Dendritic cell treated with granulocyte-macrophage colony-stimulating factor and Interleukin-4, amounts not matched to agents 40 ng/mL and 50 ng/mL, for 4 days (primary cell): ENCODE measurements at regions not wholly inside any gene's neighbourhood (a gene's known extent, or its start where the extent isn't known, plus 50 kb on each side); places are given as distances from the start of the nearest gene placed in this dataset.

Experiments used
- H3K27ac Mint-ChIP-seq: one replicate; pipeline ENCODE4 v1.8.0; 2022; ENCODE audit warnings: mild to moderate bottlenecking, mixed read lengths
- H3K27me3 Mint-ChIP-seq: one replicate; pipeline ENCODE4 v1.8.0; 2022; ENCODE audit warnings: mild to moderate bottlenecking, mixed read lengths
- H3K36me3 Mint-ChIP-seq: one replicate; pipeline ENCODE4 v1.8.0; 2022; ENCODE audit warnings: low read depth, mixed read lengths
- H3K4me1 Mint-ChIP-seq: one replicate; pipeline ENCODE4 v1.8.0; 2022; ENCODE audit warnings: low read depth, mixed read lengths
- H3K4me3 Mint-ChIP-seq: one replicate; pipeline ENCODE4 v1.8.0; 2022; ENCODE audit warnings: mild to moderate bottlenecking, moderate library complexity, mixed read lengths
- H3K9me3 Mint-ChIP-seq: one replicate; pipeline ENCODE4 v1.8.0; 2022; ENCODE audit warnings: mixed read lengths
- intact Hi-C: fragments of 100-400 bp; cut with micrococcal nuclease; formaldehyde crosslinking; loops from one replicate; pipeline ENCODE4 v1.15.0; 2022

DNA sequence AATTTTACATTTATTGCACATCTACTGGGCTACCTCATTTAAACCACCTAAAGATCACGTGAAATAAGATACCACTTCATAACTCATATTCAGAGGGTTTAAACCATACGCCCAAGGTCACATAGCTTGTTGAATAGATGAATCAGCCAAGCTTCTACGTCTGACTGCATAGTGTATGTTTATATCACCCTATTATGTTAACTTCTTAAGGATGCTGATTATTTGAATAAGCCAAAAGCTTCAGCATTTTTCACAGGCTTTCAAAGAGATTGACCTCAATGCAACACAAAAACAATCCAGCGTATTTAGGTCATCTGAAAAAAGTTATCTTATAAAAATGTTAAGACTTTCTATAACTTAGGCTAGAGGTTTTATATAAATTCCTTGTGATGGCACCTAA, 373.8 kb downstream of the TGFB2 start:
- Mint-ChIP-seq H3K4me3 (no peak overlapping the region), H3K27me3 (no peaks in the 10 kb centered on the region), H3K9me3 (peaks cover 12% of the 10 kb centered on the region), H3K36me3 (no peaks in the 10 kb centered on the region), H3K4me1 (no peaks in the 10 kb centered on the region), H3K27ac (no peak overlapping the region)
- intact Hi-C loops, result no loop called here

DNA sequence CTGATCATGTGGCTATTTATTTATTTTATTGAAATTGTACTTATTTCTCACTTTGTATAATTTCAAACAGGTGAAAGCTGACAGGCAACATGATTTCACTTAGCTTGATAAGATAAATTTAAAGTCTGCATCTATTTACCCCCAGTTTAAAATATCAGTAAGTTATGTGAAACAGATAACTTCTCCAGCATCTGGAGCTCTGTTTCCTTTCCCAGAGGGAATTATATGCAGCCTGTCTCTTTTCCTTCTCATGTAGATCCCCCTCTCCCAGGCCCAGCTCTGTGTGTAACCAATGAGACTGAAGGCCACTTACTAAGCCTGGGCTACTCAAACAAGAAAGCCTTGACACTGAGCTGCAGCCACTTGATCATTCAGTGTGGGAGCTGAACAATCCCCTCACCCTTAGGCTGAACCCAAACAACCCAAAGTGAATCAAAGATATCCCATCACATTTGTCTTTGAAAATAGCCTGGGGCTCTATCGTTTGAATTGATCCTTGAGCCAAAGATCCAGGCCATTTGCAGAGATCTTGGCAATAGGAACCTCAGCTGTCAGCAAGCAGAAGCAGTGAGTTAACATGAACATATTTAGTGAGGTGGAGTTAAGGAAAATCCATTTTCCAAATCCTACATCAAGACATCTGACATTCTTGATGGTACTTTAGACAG, 383.9 kb downstream of the TGFB2 start:
- H3K4me1 Mint-ChIP-seq, result no peaks in the 10 kb centered on the region

DNA sequence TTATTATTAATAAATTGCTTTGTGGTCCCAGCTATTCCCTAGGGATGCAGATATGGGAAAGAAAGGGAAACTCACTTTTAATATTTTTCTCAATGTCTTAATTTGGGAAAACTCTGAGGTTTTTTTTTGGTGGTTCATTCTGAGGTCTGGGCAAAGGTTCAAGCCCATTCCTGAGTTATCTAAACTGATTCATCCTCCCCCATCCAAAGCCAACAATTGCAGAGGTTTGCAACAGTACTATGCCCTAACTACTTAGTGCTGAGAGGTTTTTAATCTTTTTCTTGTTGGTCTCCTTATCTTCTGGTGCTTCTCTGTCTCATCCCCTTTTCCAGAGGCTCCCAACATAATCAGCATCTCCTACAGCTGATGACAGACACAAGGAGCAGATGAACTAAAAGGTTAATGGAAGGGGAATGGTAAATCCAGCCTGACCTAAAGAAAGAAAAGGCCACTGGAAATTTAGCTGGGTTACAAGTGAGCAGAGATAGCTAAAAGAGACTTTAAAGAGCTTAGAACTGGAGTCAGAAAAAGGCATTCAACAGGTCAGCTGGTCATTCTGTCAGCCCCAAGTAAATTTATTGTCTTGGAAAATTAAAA, 390.4 kb downstream of the TGFB2 start:
- peaks cover 15% of the 10 kb centered on the region for H3K9me3 Mint-ChIP-seq
- no peaks in the 10 kb centered on the region for H3K36me3 Mint-ChIP-seq
- intact Hi-C loops, result no loop called here
- no peaks in the 10 kb centered on the region for H3K4me1 Mint-ChIP-seq
- no peak overlapping the region for H3K4me3 Mint-ChIP-seq
- H3K27ac Mint-ChIP-seq, result no peak overlapping the region
- no peaks in the 10 kb centered on the region for H3K27me3 Mint-ChIP-seq

More for the DNA sequence above, 383.9 kb downstream of the TGFB2 start:
- intact Hi-C loops, result no loop called here
- Mint-ChIP-seq H3K4me3 (no peak overlapping the region), H3K9me3 (peaks cover 15% of the 10 kb centered on the region), H3K27ac (no peak overlapping the region), H3K27me3 (no peaks in the 10 kb centered on the region), H3K36me3 (no peaks in the 10 kb centered on the region)

DNA sequence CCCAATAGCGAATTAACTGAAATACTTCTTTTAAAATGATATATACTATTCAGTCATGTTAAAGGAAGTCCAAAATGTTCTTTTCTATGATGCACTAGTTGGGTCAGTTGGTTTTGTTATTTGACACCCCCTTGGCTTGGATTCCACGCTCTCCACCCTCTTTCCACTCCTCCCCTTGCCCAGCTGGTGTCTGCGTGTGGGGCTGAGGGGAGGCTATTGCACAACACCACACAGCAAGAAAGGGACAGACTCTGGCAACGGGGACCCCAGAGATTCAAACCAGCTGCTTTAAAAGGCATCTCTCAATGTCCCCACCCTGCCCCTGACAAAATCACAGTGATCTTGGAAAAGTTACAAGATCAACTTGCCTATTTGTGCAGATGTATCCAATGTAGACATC, 394.3 kb downstream of the TGFB2 start:
- H3K36me3 Mint-ChIP-seq, result no peaks in the 10 kb centered on the region
- H3K27me3 Mint-ChIP-seq, result no peaks in the 10 kb centered on the region
- H3K4me1 Mint-ChIP-seq, result no peaks in the 10 kb centered on the region
- no peak overlapping the region for H3K27ac Mint-ChIP-seq
- H3K4me3 Mint-ChIP-seq, result no peak overlapping the region
- intact Hi-C loops, result no loop called here
- H3K9me3 Mint-ChIP-seq, result peaks cover 11% of the 10 kb centered on the region

DNA sequence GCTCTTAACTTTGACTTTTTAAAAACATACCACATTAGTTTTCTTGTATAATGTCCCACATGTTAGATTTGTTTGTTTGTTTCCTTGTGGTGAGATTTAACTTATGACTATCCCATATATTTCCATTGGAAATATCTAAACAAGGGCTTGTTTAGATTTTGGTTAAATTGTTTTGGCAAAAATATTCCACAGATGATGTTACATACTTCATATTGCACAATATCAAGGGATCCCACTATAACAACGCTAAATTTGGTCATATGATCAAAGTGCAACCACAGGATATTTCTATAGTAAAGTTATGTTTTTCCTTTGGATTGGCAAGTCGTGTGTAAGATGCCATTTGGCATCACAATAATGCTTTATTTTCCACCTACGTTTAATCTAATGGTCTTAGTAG, 396.7 kb downstream of the TGFB2 start:
- Mint-ChIP-seq H3K27ac (no peak overlapping the region), H3K4me1 (no peaks in the 10 kb centered on the region), H3K27me3 (no peaks in the 10 kb centered on the region), H3K9me3 (peaks cover 36% of the 10 kb centered on the region), H3K4me3 (no peak overlapping the region), H3K36me3 (no peaks in the 10 kb centered on the region)
- intact Hi-C loops, result no loop called here

DNA sequence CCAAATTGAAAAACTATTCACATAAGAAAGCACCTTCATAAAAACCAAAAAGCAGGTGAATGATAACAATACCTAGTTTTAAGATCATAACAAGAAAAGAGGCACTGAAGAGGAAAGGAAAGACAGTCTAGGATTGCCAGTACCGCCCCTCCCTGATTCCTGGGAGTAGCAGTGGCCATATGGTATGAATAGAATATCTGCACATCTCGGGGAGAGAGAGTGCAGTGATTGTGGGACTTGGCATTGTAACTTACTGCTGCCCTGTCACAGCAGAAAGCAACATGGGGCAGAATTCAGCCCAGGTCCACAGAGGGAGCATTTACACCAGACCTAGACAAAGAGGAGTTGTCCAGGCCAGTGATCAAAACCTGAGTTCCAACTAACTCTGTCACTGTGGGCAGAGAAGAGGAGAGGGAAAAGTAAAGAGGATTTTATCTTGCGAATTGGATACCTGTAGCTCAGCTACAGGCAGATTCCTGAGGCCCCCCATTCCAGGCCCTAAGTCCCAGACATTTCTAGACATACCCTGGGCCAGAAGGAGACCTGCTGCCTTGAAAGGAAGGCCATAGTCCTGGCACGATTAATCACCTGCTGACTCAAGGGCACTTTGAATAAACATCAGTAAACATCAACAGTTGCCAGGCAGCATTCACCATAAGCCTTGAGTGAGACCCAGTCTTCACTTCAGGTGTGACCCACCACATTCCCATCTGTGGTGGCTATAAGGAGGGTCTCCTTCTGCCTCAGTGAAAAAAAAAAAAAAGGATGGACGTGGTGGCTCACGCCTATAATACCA, 397.5 kb downstream of the TGFB2 start:
- H3K27me3 Mint-ChIP-seq, result no peaks in the 10 kb centered on the region
- H3K27ac Mint-ChIP-seq, result no peak overlapping the region
- H3K4me1 Mint-ChIP-seq, result no peaks in the 10 kb centered on the region
- intact Hi-C loops, result no loop called here
- no peak overlapping the region for H3K4me3 Mint-ChIP-seq
- no peaks in the 10 kb centered on the region for H3K36me3 Mint-ChIP-seq
- peaks cover 42% of the 10 kb centered on the region for H3K9me3 Mint-ChIP-seq

DNA sequence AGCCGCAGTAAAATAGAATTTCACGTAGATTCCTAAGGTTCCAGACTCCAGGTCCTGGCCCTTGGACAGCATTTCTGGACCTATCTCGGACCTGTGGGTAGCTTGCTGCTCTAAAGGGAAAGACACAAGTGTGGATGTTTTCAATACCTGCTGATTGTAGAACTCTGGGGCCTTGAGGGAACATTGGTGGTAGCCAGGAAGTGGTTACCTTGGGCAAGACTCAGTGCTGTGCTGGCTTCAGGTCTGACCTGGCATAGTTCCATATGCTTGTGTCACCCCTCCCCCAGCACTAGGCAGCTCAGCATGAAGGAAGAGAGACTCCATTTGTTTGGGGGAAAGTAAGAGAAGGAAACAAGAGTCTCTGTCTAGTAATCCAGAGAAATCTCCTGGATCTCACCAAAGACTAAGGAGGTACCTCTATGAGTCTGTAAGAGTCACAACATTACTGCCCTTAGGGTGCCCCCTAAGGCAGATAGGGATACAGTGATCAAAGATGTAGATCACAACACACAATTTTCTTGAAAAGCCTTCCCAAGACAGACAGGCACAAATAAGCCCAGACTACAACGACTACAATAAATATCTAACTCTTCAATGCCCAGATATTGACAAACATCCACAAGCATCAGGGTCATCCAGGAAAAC, 398.8 kb downstream of the TGFB2 start:
- H3K9me3 Mint-ChIP-seq, result peaks cover 42% of the 10 kb centered on the region
- H3K4me3 Mint-ChIP-seq, result no peak overlapping the region
- no peak overlapping the region for H3K27ac Mint-ChIP-seq
- intact Hi-C loops, result no loop called here
- H3K27me3 Mint-ChIP-seq, result no peaks in the 10 kb centered on the region
- no peaks in the 10 kb centered on the region for H3K36me3 Mint-ChIP-seq
- no peaks in the 10 kb centered on the region for H3K4me1 Mint-ChIP-seq

DNA sequence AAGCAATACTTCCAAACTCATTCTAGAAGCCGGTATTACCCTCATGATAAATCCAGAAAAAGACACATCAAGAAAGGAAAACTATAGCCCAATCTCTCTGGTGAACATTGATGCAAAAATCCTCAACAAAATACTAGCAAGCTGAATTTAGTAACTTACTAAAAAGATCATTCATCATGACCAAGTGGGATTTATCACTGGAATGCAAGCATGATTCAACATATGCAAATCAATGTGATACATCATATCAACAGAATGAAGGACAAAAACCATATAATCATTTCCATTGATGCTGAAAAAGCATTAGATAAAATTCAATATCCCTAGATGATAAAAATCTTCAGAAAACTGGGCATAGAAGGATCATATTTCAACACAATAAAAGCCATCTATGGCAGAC, 402.9 kb downstream of the TGFB2 start:
- no peaks in the 10 kb centered on the region for H3K27me3 Mint-ChIP-seq
- no peaks in the 10 kb centered on the region for H3K36me3 Mint-ChIP-seq
- peaks cover 42% of the 10 kb centered on the region for H3K9me3 Mint-ChIP-seq
- intact Hi-C loops, result no loop called here
- H3K4me1 Mint-ChIP-seq, result no peaks in the 10 kb centered on the region
- no peak overlapping the region for H3K4me3 Mint-ChIP-seq
- no peak overlapping the region for H3K27ac Mint-ChIP-seq

DNA sequence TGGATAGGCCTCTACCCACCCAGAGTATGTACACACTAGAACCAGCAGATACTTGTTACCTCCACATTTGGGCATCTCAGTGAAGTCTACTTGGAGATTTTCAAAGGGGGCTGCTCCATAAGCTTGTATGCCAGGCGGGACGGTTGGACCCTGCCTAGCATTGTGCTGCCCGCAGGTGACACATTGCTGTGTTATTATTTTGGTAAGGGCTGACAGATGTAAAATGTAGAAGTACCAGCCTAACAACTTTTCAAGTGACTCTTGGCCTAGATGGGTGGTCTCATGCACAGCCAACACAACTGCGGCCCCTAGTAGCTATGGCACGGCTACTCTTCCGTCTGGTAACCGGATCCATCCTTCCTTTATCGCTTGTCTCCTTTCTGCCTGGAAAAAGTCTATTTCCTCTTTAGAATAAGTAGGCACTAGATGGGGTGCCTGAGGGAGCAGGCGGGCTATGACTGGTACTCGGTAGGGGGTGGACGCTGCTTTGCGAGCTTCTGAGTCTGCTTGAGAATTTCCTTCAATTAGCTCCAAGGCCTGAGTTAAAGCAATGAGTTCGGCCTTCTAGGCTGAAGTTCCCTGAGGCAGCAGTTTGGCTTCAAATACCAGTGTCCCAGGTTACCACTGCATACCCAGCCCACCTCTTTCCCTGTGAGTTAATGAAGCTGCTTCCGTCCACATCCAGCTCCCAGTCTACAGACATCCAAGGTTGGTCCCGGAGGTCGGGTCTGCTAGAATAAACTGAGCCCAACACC, 405.3 kb downstream of the TGFB2 start:
- Mint-ChIP-seq H3K9me3 (peaks cover 21% of the 10 kb centered on the region), H3K4me3 (no peak overlapping the region), H3K27me3 (no peaks in the 10 kb centered on the region), H3K27ac (no peak overlapping the region), H3K4me1 (no peaks in the 10 kb centered on the region), H3K36me3 (no peaks in the 10 kb centered on the region)
- intact Hi-C loops, result no loop called here

DNA sequence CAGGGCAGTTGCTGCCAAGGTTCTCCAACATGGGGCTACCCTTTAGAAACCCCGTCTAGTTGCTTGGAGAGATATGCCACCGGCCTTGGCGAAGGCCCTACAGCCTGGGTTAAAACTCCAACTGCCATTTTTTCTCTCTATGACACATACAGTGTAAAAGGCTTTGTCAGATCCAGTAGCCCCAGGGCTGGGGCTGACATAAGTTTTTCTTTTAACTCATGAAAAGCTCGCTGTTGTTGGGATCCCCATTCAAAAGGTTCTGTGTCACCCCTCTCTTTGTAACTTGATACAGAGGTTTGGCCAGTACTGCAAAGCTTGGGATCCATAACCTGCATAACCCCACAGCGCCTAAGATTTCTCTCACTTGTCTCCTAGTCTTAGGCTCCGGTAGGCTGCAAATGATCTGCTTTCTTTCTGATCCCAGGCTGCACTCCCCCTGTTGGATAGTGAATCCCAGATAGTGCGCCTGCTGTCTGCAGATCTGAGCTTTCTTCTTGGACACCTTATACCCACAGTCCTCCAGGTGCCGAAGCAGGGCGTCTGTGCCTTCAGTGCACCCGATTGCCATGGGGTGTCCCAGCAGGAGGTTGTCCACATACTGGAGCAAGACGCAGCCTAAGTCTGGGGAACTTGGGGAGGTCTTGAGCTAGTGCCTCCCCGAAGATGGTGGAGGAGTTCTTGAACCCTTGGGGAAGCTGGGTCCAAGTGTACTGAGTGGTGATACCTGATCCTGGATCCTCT, 406.2 kb downstream of the TGFB2 start:
- Mint-ChIP-seq H3K27ac (no peak overlapping the region), H3K27me3 (no peaks in the 10 kb centered on the region), H3K4me1 (no peaks in the 10 kb centered on the region), H3K9me3 (peaks cover 11% of the 10 kb centered on the region), H3K36me3 (no peaks in the 10 kb centered on the region), H3K4me3 (no peak overlapping the region)
- intact Hi-C loops, result no loop called here

DNA sequence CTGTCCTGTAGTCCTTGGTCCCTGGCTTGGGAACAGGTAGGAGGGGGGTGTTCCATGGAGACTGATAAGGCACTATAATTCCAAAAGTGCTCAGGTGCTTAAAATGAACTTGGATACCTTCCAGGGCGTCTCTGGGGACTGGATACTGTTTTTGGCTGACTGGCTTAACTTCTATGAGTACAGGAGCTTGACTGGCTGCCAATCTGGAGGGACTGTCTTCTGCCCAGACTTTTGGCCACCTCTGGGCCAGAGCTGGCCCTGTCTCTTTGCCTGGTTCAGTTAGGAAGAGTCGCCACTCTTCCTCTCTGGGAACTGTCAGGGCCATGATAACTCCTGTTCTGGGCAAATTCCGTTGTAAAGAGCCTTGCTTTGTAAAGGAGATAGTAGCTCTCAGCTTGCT, 407.0 kb downstream of the TGFB2 start:
- no peaks in the 10 kb centered on the region for H3K36me3 Mint-ChIP-seq
- peaks cover 3% of the 10 kb centered on the region for H3K9me3 Mint-ChIP-seq
- H3K27ac Mint-ChIP-seq, result no peak overlapping the region
- no peaks in the 10 kb centered on the region for H3K27me3 Mint-ChIP-seq
- intact Hi-C loops, result no loop called here
- H3K4me3 Mint-ChIP-seq, result no peak overlapping the region
- no peaks in the 10 kb centered on the region for H3K4me1 Mint-ChIP-seq

DNA sequence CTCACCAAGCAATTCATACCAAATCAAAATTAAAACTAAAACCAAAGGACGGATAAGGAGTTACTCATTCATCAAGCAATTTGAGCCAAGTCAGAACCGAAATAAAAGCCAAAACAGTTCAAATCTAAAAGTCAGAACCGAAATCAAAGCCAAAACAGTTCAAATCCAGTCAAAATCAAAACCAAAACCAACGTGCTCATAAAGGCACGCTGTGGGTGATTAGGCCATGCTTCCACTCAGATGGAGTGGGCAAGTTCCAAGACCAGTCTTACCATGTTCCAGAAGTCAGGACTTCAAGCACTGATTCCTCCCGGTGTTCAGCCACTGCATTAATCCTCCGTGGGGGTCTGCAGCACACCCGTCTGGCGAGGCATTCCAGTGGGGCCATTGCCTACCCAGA, 409.3 kb downstream of the TGFB2 start:
- no peak overlapping the region for H3K27ac Mint-ChIP-seq
- intact Hi-C loops, result no loop called here
- no peaks in the 10 kb centered on the region for H3K9me3 Mint-ChIP-seq
- no peak overlapping the region for H3K4me3 Mint-ChIP-seq
- H3K36me3 Mint-ChIP-seq, result no peaks in the 10 kb centered on the region
- no peaks in the 10 kb centered on the region for H3K4me1 Mint-ChIP-seq
- H3K27me3 Mint-ChIP-seq, result no peaks in the 10 kb centered on the region

DNA sequence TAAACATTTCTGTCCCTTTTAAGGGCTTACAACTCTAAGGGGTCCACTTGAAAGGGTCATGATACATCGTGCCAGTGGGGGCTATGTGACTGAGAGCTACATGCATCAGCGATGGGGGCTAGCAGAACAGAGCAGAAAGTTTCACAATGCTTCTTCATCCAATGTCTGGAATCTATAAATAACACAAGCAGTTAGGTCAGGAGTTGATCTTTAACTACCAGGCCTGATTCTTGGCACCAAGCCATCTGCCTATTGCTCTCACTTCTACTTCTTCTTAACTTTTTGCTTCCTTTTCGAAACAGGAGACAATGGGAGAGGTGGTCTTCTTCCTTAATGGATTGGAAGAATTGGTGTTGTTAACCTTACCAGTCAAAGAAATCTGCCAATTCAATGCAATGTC, 410.0 kb downstream of the TGFB2 start:
- H3K9me3 Mint-ChIP-seq, result no peaks in the 10 kb centered on the region
- H3K36me3 Mint-ChIP-seq, result no peaks in the 10 kb centered on the region
- H3K27me3 Mint-ChIP-seq, result no peaks in the 10 kb centered on the region
- intact Hi-C loops, result no loop called here
- no peak overlapping the region for H3K27ac Mint-ChIP-seq
- H3K4me3 Mint-ChIP-seq, result no peak overlapping the region
- no peaks in the 10 kb centered on the region for H3K4me1 Mint-ChIP-seq
